ENCODE measurements at regions not wholly inside any gene's neighbourhood (a gene's known extent, or its start where the extent isn't known, plus 50 kb on each side); places are given as distances from the start of the nearest gene placed in this dataset.
"Not testable (repeated sequence)": the region's sequence is repeated elsewhere in the genome, so short reads cannot be mapped to it uniquely, and the experiment has no call there.

DNA sequence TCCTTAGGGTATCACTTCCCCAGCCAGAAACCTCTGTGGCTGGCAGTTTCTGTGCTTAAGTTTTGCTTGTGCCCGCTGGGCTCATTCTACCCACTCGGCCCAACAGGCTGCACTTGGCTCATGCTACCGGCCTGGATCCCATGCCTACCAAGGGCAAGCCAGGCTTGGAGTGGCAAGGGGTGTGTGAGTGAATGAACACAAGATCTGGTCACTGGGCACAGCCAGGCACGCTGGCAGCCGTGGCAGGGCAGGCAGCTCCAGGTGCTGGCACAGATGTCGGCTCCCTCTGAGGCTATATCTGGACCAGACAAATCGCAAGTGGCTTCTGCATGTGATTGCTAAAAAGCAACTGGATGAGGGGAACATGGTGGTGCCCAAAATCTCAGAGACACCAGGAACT lies 740.5 kb upstream of the B3GALT2 start:
- no peak for DNase-seq

DNA sequence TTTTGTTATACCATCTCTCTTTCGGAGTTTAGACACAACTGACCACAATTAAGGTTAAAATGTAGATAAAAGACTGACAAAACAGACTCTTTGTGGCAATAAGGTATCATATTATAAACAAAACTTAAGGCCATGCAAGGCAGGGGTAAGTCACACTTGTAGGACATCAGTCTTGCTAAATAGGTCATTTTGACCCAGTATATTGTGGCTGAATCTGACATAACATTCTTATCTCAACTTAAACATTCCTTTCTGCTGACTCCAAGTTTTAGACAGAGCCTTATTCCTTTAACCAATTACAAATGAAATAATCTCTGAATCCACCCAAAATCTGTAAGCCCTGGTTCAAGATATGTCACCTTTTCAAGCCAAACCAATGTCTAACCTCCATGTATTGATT lies 733.4 kb upstream of the B3GALT2 start:
- no peak for DNase-seq

DNA sequence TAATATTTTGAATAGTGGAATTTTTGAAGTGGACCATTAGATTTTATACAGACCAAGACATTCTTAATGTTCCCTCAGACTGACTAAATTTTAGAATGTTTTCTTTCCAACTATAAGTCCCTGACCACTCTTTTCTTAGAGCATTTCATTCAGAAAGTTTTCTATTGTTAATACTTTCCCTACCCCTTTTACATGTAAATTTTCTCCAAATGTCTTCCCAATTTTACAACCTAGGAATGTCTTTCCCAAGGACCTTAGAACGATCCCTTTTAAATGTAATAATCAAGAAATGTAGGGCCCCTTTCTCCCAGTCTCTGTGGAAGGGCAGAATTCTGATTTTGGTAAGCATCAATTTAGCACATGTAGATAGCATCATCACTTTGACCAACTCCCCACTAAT lies 730.0 kb upstream of the B3GALT2 start:
- DNase-seq: no peak

DNA sequence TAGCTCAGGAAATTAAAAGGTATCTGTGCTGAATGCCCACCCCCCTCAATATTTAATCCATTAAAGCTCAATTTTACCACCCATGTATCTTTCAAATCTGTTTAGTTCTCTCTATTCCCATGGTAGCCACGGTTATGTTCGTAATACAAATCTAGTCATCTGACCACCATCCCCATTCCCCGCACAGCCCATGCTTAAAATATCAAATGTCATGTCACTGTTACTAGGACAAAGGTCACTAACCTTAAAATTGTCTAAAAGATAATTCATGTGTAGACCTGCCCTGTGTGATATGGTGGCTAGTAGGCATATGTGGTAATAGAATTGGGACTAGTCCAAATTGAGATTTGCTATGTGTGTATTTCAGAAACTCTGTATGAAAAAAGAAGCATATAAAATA lies 728.5 kb upstream of the B3GALT2 start:
- DNase-seq: no peak

DNA sequence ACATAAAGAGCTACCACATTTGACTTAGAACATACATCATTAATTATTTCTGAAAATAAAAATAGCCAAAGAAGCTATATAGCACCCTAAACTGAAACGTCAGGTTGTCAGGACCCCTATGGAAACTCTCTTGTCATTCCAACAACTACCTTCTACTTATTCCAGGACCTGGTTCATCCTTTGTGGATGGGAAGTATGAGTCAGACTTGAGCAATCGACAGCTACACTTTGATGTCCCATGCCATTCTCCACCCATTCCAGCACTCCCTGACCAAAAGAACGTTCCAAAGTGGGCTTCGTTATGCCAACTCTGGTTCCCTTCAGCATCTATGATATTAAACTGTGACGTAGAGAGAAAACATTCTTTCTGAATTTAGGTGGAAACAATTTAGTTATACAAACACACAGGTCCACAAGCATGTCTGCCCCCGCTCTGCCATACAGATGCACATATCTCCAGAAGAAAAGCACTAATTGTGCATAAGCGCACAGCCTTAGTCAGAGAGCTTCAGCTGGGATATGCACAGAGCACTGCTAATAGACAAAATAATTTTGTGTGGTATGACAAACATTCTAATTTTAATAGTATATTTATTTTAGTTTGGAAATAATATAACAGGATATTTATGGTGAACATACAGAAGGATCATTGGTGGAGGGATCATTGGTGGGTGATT lies 723.1 kb upstream of the B3GALT2 start:
- no peak for DNase-seq

DNA sequence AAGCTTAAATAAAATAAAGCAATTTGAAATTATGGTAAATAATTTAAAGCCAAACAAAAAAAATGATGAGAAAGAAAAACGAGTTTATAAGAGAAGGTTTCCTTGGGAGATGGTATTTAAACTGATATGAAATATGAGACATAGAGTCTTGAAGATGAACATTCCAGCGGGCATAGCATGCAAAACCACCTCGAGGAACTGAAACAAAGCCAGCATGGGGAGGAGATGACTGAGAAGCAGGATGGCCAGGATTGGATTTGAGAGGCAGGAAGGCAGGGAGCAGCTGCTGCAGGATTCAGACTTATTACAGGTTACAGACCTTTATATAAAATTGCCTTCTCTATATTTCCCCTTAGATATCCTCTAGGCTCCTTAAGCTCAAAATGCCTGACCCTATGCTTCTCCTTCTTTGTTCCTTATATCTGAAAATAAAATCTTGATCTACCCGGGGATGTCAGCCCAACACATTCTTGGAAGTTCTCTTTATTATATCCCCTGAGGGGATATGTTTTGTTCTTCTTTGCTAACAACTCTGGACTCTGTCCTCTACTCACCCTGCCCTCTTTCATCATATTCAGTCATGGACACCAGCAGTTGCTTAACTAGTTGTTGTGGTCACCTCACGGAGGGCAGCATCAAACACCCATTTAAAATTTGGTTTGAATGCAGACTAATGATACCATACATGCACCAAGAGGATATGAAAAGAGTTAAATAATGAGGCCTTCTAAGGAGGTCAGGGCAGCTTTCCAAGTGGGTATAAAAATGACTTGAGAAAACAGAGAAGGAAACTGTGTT lies 719.1 kb upstream of the B3GALT2 start:
- DNase-seq: no peak

DNA sequence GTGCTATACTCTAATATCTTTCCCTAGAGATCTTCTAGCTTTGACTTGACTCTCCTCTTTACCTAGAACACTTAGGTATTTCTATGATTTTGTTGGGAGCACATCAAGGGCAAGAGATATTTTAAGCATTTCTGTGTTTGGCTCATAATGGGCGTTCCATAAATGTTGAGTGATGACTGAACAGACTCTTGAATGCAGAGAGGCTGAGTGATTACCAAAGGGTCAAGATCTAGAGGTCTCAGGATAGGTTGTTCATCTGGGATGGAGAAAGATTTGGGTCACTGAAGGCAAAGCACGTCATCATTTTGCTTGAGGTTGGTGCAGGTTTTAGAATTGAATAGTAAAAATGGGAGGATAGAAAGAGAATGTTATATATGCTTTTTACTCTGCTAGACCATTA lies 705.4 kb upstream of the B3GALT2 start:
- DNase-seq: no peak

DNA sequence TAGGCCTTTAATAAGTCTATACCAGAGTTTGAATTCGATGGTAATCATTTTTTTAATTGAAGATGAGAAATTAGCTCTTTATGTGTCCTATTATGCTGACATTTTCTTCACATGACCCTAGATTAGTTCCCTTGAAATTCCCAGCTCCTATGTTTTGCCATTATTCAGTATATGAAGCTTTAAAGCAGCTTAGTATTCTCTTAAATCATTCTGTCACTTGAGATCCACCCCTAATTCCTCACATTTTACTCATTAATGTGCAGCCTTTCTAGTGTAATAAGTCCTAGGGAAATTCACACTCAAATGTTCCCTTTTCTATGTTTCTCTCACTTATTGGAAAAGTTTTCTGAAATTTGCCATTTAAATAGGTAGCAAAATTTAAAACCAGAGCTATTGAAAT lies 704.5 kb upstream of the B3GALT2 start:
- no peak for DNase-seq

DNA sequence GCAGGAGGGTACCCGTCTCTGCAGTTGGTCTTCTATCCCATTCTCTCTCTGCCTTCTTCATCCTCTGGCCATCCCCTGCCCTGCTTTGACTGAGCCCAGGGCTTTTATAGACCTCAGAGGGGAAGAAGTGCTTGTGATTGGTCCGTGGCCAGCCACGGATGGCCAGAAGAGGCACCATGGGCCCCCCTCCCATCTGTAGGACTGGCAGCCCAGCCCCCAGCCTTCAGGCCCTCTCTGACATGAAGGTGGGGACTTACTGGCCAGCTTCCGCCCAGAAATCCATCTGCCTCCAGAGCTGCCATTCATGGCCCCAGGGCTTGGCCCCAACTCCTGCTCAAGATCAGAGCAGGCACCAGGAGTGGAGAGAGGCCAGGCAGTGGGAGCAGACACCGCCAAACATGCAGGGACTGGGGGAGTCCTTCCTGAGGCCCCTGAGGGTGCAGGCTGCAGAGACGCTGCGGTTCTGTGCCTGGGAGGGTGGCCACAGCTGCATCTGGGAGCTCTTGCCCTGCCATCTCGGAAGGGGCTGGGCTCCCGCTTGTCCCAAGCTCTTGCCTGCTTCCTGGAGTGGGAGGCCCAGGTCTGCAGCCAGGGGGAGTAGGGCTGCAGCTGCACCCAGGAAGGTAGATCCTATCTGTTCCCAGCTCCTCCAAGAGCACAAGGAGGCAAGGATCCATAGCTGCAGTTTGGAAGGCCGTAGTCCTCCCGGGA lies 698.6 kb upstream of the B3GALT2 start:
- no peak for DNase-seq

DNA sequence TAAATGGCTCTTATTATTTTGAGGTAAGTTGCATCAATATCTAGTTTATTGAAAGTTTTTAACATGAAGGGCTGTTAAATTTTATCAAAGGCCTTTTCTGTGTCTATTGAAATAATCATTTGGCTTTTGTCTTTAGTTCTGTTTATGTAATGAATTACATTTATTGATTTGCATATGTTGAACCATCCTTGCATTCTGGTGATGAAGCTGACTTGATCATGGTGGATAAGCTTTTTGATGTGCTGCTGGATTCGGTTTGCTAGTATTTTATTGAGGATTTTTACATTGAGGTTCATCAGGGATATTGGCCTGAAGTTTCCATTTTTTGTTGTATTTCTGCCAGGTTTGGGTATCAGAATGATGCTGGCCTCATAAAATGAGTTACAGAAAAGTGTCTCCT lies 691.5 kb upstream of the B3GALT2 start:
- DNase-seq: not testable (repeated sequence)

DNA sequence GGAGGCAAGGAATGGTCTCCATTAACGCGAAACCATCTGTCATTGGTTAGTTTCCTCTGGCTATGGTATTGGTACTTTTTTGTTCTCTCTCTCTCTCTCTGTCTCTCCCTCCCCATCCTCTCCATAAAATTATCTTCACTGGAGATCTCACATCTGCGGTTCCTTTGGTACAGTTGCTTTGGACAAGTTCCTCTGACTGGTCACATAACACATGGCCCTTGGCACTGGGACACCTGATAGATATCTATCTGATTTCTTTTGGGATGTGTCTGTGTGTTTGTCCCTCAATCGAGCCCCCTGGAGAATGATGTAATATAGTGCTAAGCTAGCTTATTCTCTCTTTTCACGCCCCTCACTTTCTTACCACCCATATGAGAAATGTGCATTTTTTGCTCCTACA lies 682.0 kb upstream of the B3GALT2 start:
- no peak for DNase-seq

DNA sequence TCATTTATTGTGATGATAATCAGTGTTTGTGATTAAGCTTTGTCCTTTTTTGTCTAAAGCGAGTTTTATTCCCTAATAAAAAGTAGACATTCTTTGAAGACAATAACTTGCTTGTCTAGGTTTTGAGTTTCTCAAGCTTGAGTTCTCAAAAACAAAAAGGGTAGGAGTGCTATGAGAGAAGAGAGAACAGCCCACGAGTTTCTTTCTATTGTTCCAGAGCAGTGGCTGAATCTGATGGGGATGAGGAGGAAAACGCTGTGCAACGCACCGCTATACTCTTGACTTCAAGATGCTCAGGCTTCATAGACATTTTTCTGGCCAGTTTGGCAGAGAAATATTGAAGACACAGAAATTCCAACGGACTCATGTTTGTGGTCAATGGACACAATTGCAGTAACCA lies 669.8 kb upstream of the B3GALT2 start:
- no peak for DNase-seq

DNA sequence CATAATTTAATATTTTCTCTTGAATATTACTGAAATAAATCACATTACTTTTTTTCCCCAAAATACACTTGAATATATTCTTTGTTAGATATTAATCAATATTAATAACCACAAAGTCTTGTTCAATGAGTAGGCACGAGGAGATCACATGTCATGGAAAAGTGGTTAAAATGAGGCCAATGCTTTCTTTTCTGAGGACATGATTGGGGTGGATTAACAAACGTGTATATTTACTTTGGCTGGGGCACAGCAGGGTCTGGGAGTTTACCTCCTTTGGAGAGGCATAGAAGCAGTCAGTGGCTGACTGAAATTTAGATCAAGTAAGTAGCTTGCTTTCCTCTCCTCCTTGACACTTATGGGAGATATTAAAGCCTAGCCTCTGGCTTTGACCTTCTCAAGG lies 664.3 kb upstream of the B3GALT2 start:
- DNase-seq: no peak

DNA sequence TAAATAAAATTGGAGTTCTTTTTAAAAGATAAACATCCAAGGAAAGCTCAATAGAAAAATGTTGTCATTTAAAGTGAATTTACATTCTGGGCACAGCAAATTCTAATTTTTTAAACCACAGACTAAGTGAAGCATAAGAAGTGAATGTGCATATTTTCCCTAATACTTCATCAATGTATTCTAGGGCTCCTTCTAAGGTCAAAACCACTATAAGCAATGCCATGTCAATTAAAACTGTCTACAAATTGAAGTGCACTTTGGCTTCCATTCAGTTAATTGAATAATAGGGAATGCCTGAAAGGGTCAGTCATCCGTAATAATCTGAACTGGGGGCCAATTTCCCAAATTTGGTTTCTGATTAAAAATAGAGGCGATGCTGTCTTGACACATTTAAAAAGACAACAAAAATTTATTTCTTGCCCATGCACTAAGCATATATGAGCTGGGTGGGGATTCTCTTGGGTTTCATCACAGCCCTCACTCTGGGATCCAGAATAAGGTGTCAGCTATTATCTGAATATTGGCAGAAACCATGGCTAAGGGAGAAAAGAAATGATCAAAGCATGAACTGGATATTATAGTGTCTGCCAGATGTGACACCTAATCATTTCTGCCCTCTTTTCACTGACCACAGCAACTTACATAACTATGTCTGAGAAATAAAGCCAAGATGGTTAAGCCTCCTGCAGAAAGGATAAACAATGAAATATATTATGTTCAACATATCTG lies 660.6 kb upstream of the B3GALT2 start:
- DNase-seq: no peak

DNA sequence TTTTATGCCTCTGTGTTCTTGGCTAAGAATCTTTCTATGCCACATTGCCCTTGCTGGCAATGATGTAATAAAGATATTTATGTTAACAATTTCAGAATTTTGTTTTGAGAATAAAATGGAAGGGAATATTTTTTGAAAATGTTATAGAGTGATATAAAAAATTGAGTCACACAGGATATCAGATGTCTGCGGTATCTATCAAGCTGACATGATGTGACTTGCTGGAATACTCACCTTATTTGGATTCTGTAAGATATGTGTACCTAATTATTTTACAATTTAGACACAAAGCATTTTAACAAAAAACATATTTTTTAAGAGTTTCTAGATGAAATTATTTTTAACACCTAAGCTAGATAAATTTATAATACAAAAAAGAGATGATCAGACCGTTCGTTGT lies 660.0 kb upstream of the B3GALT2 start:
- DNase-seq: no peak

DNA sequence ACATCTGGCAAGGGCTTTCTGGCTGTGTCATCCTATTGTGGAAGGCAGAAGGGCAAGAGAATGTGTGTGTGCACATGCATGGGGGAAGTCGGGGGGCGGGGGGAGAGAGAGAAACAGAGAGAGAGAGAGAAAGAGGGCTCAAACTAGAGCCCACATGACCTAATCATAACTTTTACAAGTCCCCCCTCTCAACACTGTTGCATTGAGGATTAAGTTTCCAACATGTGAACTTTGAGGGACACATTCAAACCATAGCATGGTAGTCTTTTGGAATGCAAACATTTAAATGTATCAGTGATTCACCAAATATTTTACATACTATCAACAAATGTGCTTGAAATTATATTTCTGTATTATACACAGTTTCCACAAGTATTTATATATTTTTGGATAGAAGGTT lies 655.4 kb upstream of the B3GALT2 start:
- no peak for DNase-seq

DNA sequence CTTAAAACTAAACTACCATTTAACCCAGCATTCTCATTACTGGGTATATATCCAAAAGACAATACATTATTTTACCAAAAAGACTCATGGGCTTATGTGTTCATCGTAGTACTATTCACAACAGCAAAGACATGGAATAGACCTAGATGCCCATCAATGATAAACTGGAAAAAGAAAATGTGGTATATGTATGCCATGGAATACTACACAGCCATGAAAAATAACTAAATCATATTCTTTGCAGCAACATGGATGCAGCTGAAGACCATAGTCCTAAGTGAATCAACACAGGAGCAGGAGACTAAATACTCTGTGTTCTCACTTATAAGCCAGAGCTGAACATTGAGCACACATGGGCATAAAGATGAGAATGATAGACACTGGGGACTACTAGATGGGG lies 645.1 kb upstream of the B3GALT2 start:
- DNase-seq: no peak

DNA sequence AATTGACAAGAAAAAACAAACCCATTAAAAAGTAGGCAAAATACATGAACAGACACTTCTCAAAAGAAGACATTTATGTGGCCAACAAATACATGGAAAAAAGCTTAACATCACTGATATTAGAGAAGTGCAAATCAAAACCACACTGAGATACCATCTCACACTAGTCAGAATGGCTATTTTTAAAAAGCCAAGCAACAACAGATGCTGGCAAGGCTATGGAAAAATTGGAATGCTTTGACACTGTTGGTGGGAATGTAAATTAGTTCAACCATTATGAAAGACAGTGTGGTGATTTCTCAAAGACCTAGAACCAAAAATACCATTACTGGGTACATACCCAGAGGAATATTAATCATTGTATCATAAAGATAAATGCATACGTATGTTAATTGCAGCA lies 641.1 kb upstream of the B3GALT2 start:
- DNase-seq: no peak

DNA sequence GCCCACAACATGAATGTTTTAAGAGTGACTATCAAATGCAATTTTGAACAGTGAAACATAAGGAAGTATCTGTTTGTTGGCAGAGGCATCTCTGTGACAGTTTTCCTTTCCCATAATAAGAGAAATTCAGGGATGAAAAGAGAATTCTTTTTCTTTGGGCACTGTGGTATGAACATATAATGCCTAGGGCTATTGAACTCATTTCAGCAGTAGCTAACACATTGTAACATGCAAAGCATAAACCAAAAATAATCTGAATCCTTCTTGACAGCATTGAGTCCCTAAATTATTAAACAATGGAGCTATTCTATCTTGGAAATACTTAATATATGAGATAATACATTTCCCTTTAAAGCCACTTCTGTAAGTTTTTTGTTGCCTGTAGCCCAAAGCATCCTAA lies 633.0 kb upstream of the B3GALT2 start:
- no peak for DNase-seq

DNA sequence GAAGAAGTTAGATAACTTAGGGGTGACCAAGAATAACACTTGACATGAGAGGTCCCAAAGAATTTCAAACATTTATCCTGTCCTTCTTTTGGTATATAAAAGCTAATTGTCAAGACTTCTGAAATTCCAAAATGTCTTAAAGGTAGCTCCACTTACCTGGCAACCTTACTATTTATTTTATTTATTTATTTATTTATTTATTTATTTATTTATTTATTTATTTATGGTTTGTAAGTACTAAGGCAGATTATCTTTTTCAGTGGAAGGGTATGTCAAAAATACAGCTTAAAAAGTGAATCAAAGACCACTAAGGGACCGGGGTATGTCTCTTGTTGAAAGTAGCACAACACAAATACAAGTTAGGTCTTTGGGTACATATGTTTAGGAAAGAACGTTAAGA lies 620.8 kb upstream of the B3GALT2 start:
- DNase-seq: no peak

DNA sequence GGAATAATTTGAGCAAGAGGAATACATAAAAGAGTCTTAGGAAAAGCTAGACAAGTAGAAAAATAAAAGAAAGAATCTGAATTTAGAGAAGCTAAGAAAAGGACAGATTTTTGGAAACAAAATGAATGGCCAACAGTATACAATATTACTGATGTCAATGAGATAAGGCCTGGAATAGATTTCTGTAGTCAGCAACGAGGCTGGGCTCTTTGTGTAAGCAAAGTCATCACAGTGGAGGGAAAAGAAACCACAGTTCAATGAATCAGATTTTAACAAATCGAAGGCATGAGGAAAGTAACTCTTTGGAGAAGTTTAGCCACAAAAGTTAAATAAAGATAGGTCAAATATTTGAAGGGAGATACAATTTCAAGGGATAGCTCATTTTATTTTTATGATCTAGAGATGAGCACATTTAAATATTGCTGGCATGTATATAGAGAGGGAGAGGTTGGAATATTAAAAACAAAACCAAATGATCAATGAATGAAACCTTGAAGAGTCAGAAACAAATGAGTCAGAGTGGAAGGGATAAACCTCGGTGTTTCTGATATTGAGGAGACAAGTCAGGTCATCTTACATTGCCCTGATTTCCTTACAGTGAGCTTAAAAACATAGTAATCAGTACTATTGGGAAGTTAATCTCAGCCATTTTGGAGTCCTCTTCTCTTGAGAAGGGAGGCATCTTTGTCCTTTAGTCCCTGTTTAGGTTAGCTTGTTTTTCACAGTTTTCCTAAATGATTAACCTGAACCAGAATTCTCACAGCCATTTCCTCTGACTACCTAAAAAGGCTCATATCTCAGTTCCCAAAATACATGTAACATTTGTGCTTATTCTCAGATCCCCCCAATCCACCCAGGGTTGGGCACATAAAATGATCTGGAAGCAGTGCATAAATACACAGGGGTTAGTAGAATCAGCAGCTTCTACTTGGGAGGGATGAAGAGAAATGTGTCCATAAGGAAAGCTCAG lies 620.0 kb upstream of the B3GALT2 start:
- DNase-seq: no peak

Measured in NCI-H1417 treated with DMSO at 0.1 percent for 48 hours (cell line).